Osteoblast (primary cell): ENCODE measurements at regions not wholly inside any gene's neighbourhood (a gene's known extent, or its start where the extent isn't known, plus 50 kb on each side); places are given as distances from the start of the nearest gene placed in this dataset.

Source experiments
- DNase-seq: peaks from one replicate; pipeline ENCODE4 v3.0.0; 2011; ENCODE audit warnings: low spot score, mixed read lengths; ENCODE audit not compliant: insufficient read length; ENCODE audit errors: missing footprints
- H2AFZ ChIP-seq: 2 replicates; pipeline ENCODE4 v1.6.0; 2011; ENCODE audit warnings: mild to moderate bottlenecking, low read length
- H3K27ac ChIP-seq: 2 replicates; pipeline ENCODE4 v1.5.1; 2011; ENCODE audit warnings: mild to moderate bottlenecking, low read depth, low read length, moderate library complexity
- H3K27me3 ChIP-seq: 2 replicates; pipeline ENCODE4 v1.6.0; 2012; ENCODE audit warnings: mild to moderate bottlenecking, control low read depth, inconsistent platforms, low read length, moderate library complexity; ENCODE audit not compliant: insufficient read depth
- H3K36me3 ChIP-seq: 2 replicates; pipeline ENCODE4 v1.5.1; 2011; ENCODE audit warnings: mild to moderate bottlenecking, low read length, control low read depth, moderate library complexity; ENCODE audit not compliant: insufficient read depth
- H3K4me1 ChIP-seq: 2 replicates; pipeline ENCODE4 v1.5.1; 2011; ENCODE audit warnings: mild to moderate bottlenecking, low read length, control low read depth, moderate library complexity; ENCODE audit not compliant: insufficient read depth
- H3K4me2 ChIP-seq: 2 replicates; pipeline ENCODE4 v1.6.0; 2011; ENCODE audit warnings: mild to moderate bottlenecking, low read length; ENCODE audit not compliant: insufficient read depth
- H3K4me3 ChIP-seq: fragments of 200-600 bp; sonication (generic); 3 replicates; pipeline ENCODE4 v1.5.1; 2012; ENCODE audit warnings: mild to moderate bottlenecking, low read length, inconsistent platforms; ENCODE audit not compliant: insufficient read depth
- H3K79me2 ChIP-seq: 2 replicates; pipeline ENCODE4 v1.6.0; 2012; ENCODE audit warnings: mild to moderate bottlenecking, low read length, control low read depth, inconsistent platforms; ENCODE audit not compliant: insufficient read depth
- H3K9me3 ChIP-seq: 2 replicates; pipeline ENCODE4 v1.5.1; 2011; ENCODE audit warnings: low read depth, low read length, control low read depth
- H4K20me1 ChIP-seq: 2 replicates; pipeline ENCODE4 v1.6.0; 2012; ENCODE audit warnings: mild to moderate bottlenecking, low read length, control low read depth; ENCODE audit not compliant: insufficient read depth
- CTCF ChIP-seq: IDR thresholded peaks from 2 replicates; pipeline ENCODE4 v1.5.1; 2011; ENCODE audit warnings: mild to moderate bottlenecking, low read depth, low read length, moderate library complexity; ENCODE audit errors: extremely low read depth

GRCh38 chr3:34599595-34599994 is 801.2 kb downstream of the PDCD6IP start:
- no peaks in the 10 kb centered on the region for H3K4me1 ChIP-seq
- no peak for DNase-seq
- no peaks in the 10 kb centered on the region for H3K9me3 ChIP-seq
- no peaks in the 10 kb centered on the region for H3K79me2 ChIP-seq
- H4K20me1 ChIP-seq = no peaks in the 10 kb centered on the region
- no peak for TF ChIP-seq CTCF
- no peak overlapping the region for H3K4me3 ChIP-seq
- H3K4me2 ChIP-seq = no peak overlapping the region
- H3K27ac ChIP-seq = no peak overlapping the region
- H3K36me3 ChIP-seq = no peaks in the 10 kb centered on the region
- no peak overlapping the region for H2AFZ ChIP-seq
- H3K27me3 ChIP-seq = no peaks in the 10 kb centered on the region

GRCh38 chr3:34619990-34620389 is 821.6 kb downstream of the PDCD6IP start:
- no peak for TF ChIP-seq CTCF
- no peak overlapping the region for H3K4me3 ChIP-seq
- H3K9me3 ChIP-seq = no peaks in the 10 kb centered on the region
- no peak overlapping the region for H3K27ac ChIP-seq
- H3K36me3 ChIP-seq = no peaks in the 10 kb centered on the region
- no peak overlapping the region for H3K4me2 ChIP-seq
- H3K79me2 ChIP-seq = no peaks in the 10 kb centered on the region
- H3K27me3 ChIP-seq = no peaks in the 10 kb centered on the region
- no peak for DNase-seq
- H2AFZ ChIP-seq = no peak overlapping the region
- H4K20me1 ChIP-seq = no peaks in the 10 kb centered on the region
- H3K4me1 ChIP-seq = no peaks in the 10 kb centered on the region

- H3K4me2 ChIP-seq = no peak overlapping the region
- H3K36me3 ChIP-seq = no peaks in the 10 kb centered on the region
- no peak for DNase-seq
- H3K27ac ChIP-seq = no peak overlapping the region
- no peaks in the 10 kb centered on the region for H4K20me1 ChIP-seq
- H3K27me3 ChIP-seq = no peaks in the 10 kb centered on the region
- H3K9me3 ChIP-seq = no peaks in the 10 kb centered on the region
- no peaks in the 10 kb centered on the region for H3K4me1 ChIP-seq
- no peaks in the 10 kb centered on the region for H3K79me2 ChIP-seq
- H2AFZ ChIP-seq = no peak overlapping the region
- no peak for TF ChIP-seq CTCF
- H3K4me3 ChIP-seq = no peak overlapping the region
These were observed 828.3 kb downstream of the PDCD6IP start for GRCh38 chr3:34626699-34627098.

GRCh38 chr3:34634939-34635338 is 836.5 kb downstream of the PDCD6IP start:
- no peaks in the 10 kb centered on the region for H4K20me1 ChIP-seq
- H3K4me1 ChIP-seq = no peaks in the 10 kb centered on the region
- H3K36me3 ChIP-seq = no peaks in the 10 kb centered on the region
- H3K27me3 ChIP-seq = no peaks in the 10 kb centered on the region
- peaks cover 2% of the 10 kb centered on the region for H3K9me3 ChIP-seq
- H2AFZ ChIP-seq = no peak overlapping the region
- TF ChIP-seq CTCF = no peak
- no peak overlapping the region for H3K4me2 ChIP-seq
- H3K27ac ChIP-seq = no peak overlapping the region
- H3K4me3 ChIP-seq = no peak overlapping the region
- no peaks in the 10 kb centered on the region for H3K79me2 ChIP-seq
- DNase-seq = no peak
